ENCODE measurements at regions not wholly inside any gene's neighbourhood (a gene's known extent, or its start where the extent isn't known, plus 50 kb on each side); places are given as distances from the start of the nearest gene placed in this dataset.

- Histone ChIP-seq H3K4me3 (ENCODE audit: control insufficient read depth in 2 of 3, extremely low read depth in 1 of 3, insufficient read depth in 2 of 3, low read depth in 1 of 3, low read length in 3 of 3) (no peak overlapping the region), H3K9ac (ENCODE audit: control insufficient read depth, extremely low read depth, insufficient read depth, low read length) (no peak overlapping the region), H3K9me1 (ENCODE audit: control insufficient read depth, extremely low read depth, insufficient read depth, low read length) (no peaks in the 10 kb centered on the region), H3K4me2 (ENCODE audit: control insufficient read depth, extremely low read depth, insufficient read depth, low read depth, low read length) (peak overlapping the region; percentile 10), H3K27ac (ENCODE audit: control insufficient read depth, insufficient read depth, low read length) (no peak overlapping the region), H3K27me3 (ENCODE audit: control insufficient read depth, extremely low read depth, insufficient read depth, low read length) (no peaks in the 10 kb centered on the region), H3K9me3 (ENCODE audit: control insufficient read depth, low read depth, low read length) (no peaks in the 10 kb centered on the region), H2AFZ (ENCODE audit: control insufficient read depth, low read length) (no peak overlapping the region), H3K36me3 (ENCODE audit: control insufficient read depth in 2 of 2, extremely low read depth in 1 of 2, insufficient read depth in 2 of 2, low read length in 2 of 2) (no peaks in the 10 kb centered on the region), H3K79me2 (ENCODE audit: control insufficient read depth, insufficient read depth, low read length) (no peaks in the 10 kb centered on the region), H3K4me1 (ENCODE audit: control insufficient read depth, extremely low read depth, insufficient read depth, low read length) (peaks cover 17% of the 10 kb centered on the region), H4K20me1 (ENCODE audit: control insufficient read depth, extremely low read depth, insufficient read depth, low read length) (no peaks in the 10 kb centered on the region)
- DNase-seq (ENCODE audit: low read depth, low spot score) (peak; percentile 4), FAIRE-seq (peak; percentile 83)
- dilution Hi-C loops (cut with MboI; ENCODE audit: extremely low pct_ligation_motif_present, low sequenced_read_pairs) = no loop called here
- TF ChIP-seq CTCF (optimal IDR thresholded peaks at IDR 0.05 in 1 of 3, IDR thresholded peaks at IDR 0.05 in 1 of 3, conservative IDR thresholded peaks at IDR 0.05 in 1 of 3; ENCODE audit: extremely low read depth in 1 of 3, insufficient read depth in 2 of 3, low read length in 3 of 3) (no peak), EZH2 (IDR thresholded peaks at IDR 0.05; ENCODE audit: low read length) (no peak)
Observed at GRCh38 chr2:204012072-204012653, 75.6 kb downstream of the ICOS start.

DNA sequence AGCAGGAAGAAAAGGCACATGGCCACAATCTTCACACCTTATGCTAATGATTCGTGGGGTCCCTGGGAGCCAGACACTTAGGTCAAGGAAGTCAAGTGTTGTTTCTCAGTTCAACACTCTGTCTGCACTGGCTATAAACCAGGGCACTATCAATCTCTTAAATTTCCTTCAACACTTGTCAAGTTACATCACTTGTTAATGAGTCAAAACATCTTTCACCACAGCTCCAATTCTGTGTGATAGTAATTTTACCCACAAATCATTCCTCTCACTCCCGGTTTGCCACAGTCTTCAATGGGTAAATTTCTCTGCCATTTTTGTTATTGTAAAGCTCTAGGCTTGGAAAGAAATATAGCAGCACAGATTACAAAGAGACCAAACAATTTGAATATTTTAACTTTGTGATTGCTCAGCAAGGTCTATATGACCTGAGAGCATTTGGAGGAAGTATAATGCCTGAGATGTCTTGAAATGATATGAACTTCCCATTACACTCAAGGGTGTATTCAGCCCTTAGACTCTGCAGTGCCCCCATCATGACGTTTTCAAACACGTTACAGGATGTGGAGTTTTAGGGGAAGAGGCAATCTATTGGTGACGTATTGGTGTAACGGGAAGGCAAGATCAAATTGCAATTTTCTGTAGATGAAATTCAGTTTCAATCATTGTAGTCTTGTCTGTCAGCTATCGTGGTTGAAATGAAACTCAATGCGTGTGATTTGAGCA is 78.7 kb downstream of the ICOS start:
- Histone ChIP-seq H3K36me3 (ENCODE audit: control insufficient read depth in 2 of 2, extremely low read depth in 1 of 2, insufficient read depth in 2 of 2, low read length in 2 of 2) (no peaks in the 10 kb centered on the region), H3K9me1 (ENCODE audit: control insufficient read depth, extremely low read depth, insufficient read depth, low read length) (no peaks in the 10 kb centered on the region), H4K20me1 (ENCODE audit: control insufficient read depth, extremely low read depth, insufficient read depth, low read length) (no peaks in the 10 kb centered on the region), H2AFZ (ENCODE audit: control insufficient read depth, low read length) (no peak overlapping the region), H3K9me3 (ENCODE audit: control insufficient read depth, low read depth, low read length) (no peaks in the 10 kb centered on the region), H3K27ac (ENCODE audit: control insufficient read depth, insufficient read depth, low read length) (no peak overlapping the region), H3K27me3 (ENCODE audit: control insufficient read depth, extremely low read depth, insufficient read depth, low read length) (no peaks in the 10 kb centered on the region), H3K9ac (ENCODE audit: control insufficient read depth, extremely low read depth, insufficient read depth, low read length) (no peak overlapping the region), H3K4me2 (ENCODE audit: control insufficient read depth, extremely low read depth, insufficient read depth, low read depth, low read length) (no peak overlapping the region), H3K79me2 (ENCODE audit: control insufficient read depth, insufficient read depth, low read length) (no peaks in the 10 kb centered on the region), H3K4me1 (ENCODE audit: control insufficient read depth, extremely low read depth, insufficient read depth, low read length) (peaks cover 26% of the 10 kb centered on the region), H3K4me3 (ENCODE audit: control insufficient read depth in 2 of 3, extremely low read depth in 1 of 3, insufficient read depth in 2 of 3, low read depth in 1 of 3, low read length in 3 of 3) (no peak overlapping the region)
- no peak for DNase-seq (ENCODE audit: low read depth, low spot score)
- TF ChIP-seq EZH2 (IDR thresholded peaks at IDR 0.05; ENCODE audit: low read length) (no peak), CTCF (optimal IDR thresholded peaks at IDR 0.05 in 1 of 3, IDR thresholded peaks at IDR 0.05 in 1 of 3, conservative IDR thresholded peaks at IDR 0.05 in 1 of 3; ENCODE audit: extremely low read depth in 1 of 3, insufficient read depth in 2 of 3, low read length in 3 of 3) (no peak)
- FAIRE-seq = no peak
- dilution Hi-C loops (cut with MboI; ENCODE audit: extremely low pct_ligation_motif_present, low sequenced_read_pairs) = no loop called here

All from keratinocyte (primary cell).